ENCODE measurements at regions not wholly inside any gene's neighbourhood (a gene's known extent, or its start where the extent isn't known, plus 50 kb on each side); places are given as distances from the start of the nearest gene placed in this dataset.

- no peak for TF ChIP-seq CTCF (IDR thresholded peaks at IDR 0.05)
- no peak for TF ChIP-seq ZNF396 (CRISPR knock-in tag; IDR thresholded peaks at IDR 0.05; ENCODE audit: borderline replicate concordance)
- TF ChIP-seq ZNF263 (CRISPR knock-in tag; IDR thresholded peaks at IDR 0.05; ENCODE audit: low read depth): no peak
- TF ChIP-seq ATF3 (CRISPR knock-in tag; conservative IDR thresholded peaks at IDR 0.05): no peak
- TF ChIP-seq KAT7 (CRISPR knock-in tag; IDR thresholded peaks at IDR 0.05; ENCODE audit: borderline replicate concordance): no peak
- TF ChIP-seq ZNF512 (CRISPR knock-in tag; IDR thresholded peaks at IDR 0.05; ENCODE audit: borderline replicate concordance): no peak
- TF ChIP-seq USF2 (CRISPR knock-in tag; IDR thresholded peaks at IDR 0.05): no peak
- no peak for TF ChIP-seq SP1 (CRISPR knock-in tag; conservative IDR thresholded peaks at IDR 0.05)
- no peak for TF ChIP-seq SMAD3 (CRISPR knock-in tag; IDR thresholded peaks at IDR 0.05; ENCODE audit: borderline replicate concordance)
- TF ChIP-seq E2F1 (CRISPR knock-in tag; IDR thresholded peaks at IDR 0.05): no peak
- TF ChIP-seq FOXP1 (CRISPR knock-in tag; IDR thresholded peaks at IDR 0.05; ENCODE audit: borderline replicate concordance): no peak
- no peak for TF ChIP-seq ERG (CRISPR knock-in tag; IDR thresholded peaks at IDR 0.05)
- TF ChIP-seq JUN (CRISPR knock-in tag; IDR thresholded peaks at IDR 0.05): no peak
- TF ChIP-seq NR2C2 (CRISPR knock-in tag; IDR thresholded peaks at IDR 0.05): no peak
Observed at GRCh38 chr10:124222988-124223710, 129.8 kb upstream of the CHST15 start.

Data from WTC11 (cell line).